ENCODE measurements at regions not wholly inside any gene's neighbourhood (a gene's known extent, or its start where the extent isn't known, plus 50 kb on each side); places are given as distances from the start of the nearest gene placed in this dataset.
"Not testable (repeated sequence)": the region's sequence is repeated elsewhere in the genome, so short reads cannot be mapped to it uniquely, and the experiment has no call there.

GRCh38 chr1:234920136-234920842, 208.3 kb downstream of the TOMM20 start:
- no peak for DNase-seq (ENCODE audit: low read depth)

DNA sequence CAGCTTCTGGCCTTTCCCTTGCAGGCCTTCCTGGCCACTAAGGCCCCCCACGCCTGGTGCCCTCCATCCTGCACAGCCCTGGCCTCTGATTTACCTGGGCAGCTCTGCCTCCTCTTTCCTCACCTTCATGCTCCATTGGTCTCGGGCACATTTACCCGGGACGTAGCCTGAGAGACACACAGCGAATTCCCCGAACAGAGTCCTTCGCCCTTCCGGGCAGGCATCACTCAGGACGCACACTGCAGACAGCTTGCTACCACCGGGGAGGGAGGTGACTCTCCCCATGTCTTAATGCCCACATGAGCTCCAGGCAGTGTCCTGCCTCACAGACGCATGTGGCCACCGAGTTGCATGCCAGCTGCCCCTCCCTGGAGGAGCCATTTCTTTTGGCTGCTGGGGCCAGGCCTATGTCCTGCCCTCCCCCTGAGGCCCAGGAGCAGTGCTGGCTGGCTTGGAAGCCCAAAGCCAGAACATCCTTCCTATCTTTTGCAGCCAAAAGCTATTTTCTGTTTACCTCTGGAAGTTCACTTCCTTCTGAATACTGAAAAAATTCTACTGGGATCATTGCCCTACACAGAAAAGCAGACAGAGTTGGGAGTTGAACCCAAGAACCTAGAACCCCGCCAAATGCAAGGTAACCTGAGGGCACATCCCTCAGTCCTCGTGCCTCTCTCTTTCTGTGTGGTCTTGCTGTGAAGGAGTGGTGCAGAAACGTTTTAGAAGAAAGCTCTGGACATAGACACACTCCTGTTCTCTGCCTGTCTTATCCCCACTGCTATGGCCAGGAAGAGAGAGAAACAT, 209.5 kb downstream of the TOMM20 start:
- DNase-seq (ENCODE audit: low read depth) = no peak

GRCh38 chr1:234918181-234918841, 210.3 kb downstream of the TOMM20 start:
- DNase-seq (ENCODE audit: low read depth) = no peak

- no peak for DNase-seq (ENCODE audit: low read depth)
Measured at GRCh38 chr1:234917495-234918180, 211.0 kb downstream of the TOMM20 start.

DNA sequence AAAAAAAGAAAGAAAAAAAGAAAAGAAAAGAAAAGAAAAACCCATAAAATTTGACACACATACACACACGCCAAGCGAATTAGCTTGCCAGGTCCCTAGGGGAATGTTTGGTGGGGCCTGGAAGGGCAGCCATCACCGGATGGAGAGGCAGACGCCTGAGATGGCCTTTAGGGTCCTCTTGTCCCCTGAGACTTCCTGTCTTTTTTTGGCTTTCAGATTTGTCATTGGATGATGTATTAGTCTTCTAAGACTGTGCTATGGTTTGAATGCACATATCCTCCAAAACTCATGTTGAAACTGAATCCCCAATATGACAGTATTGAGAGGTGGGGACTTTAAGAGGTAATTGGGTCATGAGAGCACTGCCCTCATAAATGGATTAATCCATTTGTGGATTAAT, 211.8 kb downstream of the TOMM20 start:
- DNase-seq (ENCODE audit: low read depth) = no peak

GRCh38 chr1:234915924-234916675, 212.5 kb downstream of the TOMM20 start:
- DNase-seq (ENCODE audit: low read depth) = no peak

DNA sequence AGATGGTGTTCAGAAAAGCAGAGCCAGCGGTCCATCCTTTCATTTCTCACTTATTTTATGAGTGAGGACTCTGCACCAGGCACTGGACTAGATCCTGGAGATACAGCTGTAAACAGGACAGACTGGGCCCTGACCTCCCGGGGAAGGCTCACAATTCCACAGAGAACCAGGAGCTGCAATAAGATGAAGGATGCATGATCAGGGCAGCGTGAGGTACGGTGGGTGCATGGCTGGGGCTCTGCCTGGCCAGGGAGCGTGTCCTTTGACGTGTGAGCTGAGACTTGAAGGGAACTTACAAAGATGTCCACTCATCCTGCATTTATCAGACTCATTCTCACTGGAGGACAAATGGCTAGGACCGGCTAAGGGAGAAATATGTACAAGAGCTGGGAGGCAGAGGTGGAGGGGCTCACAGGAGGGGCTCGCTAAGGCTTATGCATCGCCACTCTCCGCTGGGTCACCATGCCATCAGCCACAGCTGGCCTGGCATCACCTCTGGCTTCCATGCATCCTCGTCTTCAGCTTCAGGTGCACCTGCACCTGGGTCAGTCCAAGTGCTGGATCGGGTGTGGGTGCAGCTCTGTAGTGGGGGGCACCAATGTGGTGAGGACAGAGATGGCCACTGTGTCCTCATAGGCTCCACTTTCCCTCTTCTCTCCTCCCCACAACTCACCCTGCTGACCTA, 213.9 kb downstream of the TOMM20 start:
- no peak for DNase-seq (ENCODE audit: low read depth)

- no peak for DNase-seq (ENCODE audit: low read depth)
Measured at GRCh38 chr1:234913771-234914170, 214.9 kb downstream of the TOMM20 start.

DNA sequence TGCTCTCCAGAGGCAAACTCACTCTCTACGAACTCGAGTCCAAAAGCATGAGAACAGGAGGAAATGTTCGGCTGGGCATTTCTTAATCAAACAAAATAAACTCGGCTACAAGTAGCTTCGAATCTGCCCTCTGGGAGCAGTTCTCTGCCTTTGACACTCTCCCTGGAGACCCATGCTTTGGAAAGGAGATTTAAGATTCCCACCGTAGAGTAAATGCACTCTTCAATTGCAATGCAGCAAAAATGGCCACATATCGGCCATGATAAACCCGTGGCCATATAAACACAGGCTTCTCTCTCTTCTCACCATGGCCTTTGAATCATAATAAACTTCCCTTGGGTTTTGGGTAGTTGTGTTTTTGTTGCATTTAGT, 215.4 kb downstream of the TOMM20 start:
- no peak for DNase-seq (ENCODE audit: low read depth)

GRCh38 chr1:234912548-234913277, 215.9 kb downstream of the TOMM20 start:
- DNase-seq (ENCODE audit: low read depth) = peak; percentile 26

DNA sequence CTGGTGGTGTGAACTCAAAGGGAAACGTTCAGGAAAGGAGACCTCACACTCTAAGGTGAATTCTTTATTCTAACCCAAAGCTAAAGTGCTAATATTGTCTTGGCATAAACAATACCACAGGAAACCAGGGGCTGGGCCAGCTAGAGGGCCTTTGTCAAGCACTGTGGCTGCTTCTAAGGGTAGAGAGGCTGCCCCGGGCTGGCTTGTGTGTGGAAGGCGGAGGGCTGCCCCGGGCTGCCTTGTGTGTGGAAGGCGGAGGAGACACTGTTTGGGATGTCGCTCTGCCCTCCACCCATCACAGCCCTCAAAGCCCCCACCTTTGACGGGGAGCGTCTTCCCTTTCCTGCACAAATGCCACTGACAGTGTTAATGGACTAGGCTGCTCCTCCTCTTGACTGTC, 216.8 kb downstream of the TOMM20 start:
- no peak for DNase-seq (ENCODE audit: low read depth)

DNA sequence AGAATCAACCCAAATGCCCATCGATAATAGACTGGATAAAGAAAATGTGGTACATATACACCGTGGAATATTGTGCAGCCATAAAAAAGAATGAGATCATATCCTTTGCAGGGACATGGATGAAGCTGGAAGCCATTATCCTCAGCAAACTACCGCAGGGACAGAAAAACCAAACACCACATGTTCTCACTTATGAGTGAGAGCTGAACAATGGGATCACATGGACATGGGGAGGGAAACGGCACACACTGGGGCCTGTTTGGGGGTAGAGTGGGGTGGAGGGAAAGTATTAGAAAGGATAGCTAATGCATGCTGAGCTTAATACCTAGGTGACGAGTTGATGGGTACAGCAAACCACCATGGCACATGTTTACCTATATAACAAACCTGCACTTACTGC, 217.5 kb downstream of the TOMM20 start:
- DNase-seq (ENCODE audit: low read depth) = not testable (repeated sequence)

- no peak for DNase-seq (ENCODE audit: low read depth)
Measured at GRCh38 chr1:234909851-234910250, 218.8 kb downstream of the TOMM20 start.

GRCh38 chr1:234909307-234909810, 219.3 kb downstream of the TOMM20 start:
- no peak for DNase-seq (ENCODE audit: low read depth)

- DNase-seq (ENCODE audit: low read depth) = no peak
Measured at GRCh38 chr1:234908571-234908970, 220.1 kb downstream of the TOMM20 start.

DNA sequence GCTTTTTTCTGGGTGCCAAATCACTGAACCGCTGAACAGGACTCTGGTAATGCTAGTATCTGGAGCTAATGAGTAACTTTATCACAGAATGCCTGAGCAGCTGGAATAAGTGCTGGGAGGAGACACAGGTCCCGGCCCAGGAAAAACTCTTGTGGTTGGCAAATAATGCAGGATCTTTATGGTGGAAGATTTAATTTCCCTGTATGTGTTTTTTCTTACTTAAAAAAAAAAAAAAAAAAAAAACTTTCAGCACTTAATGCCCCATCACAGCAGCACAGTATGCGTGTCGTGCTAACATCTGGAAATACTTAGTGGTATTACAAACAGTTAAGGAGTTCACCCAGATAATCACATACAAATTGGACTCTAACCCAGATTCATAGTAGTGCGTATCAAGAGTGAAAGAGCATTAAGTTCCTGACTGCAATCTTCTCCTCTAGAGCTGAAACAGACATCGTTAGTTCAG, 220.7 kb downstream of the TOMM20 start:
- peak; percentile 64 for DNase-seq (ENCODE audit: low read depth)

DNA sequence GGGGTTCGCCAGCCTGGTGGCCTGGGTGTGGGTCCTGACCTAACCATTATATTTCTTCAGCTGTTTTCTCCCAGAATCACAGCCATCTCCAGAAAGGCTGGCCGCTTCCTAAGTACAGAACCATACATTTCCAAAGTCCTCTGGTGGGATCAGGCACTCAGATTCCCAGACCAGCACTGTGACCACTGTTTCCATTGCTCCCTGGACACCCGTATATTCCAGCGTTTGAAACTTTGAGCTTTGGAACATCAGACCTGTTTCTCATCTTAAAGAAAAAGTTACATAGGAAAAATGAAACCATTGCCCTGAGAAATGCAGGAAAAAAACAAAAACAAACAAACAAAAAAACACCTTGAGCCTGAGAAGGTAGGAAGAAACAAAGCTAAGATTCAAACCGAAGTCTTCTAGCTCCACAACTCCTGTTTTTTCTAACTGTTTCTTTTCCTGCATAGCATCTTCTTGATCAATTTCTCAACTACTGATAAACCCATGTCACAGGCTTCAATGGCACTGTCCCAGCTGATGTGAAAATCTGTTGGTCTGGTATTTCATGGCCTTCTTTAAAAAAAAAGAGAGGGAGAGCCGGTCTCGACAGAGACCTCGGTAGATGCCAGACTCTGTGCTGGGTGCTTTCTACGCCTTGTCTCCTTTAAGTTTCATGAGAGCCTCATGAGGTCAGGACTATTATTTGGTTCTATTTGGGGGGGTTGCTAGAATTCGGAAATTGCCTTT, 221.3 kb downstream of the TOMM20 start:
- no peak for DNase-seq (ENCODE audit: low read depth)

DNA sequence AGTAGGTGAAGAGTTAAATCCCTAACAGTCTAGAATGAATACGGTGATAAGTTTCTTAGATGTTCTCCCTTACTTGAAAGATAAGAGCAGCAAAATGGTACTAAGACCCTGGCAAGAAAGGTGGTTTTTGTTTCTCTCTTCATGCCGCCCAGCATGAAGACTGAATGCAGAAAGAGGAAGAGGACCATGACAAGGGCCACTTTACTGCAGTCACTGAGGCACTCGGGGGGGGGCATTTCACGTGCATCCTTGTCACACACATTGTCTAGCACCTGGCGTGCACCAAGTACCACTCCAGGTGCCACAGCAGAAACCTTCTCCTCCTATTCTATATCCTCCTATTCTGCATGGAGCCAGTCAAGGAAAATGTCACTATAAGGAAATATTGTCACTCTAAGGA, 222.0 kb downstream of the TOMM20 start:
- no peak for DNase-seq (ENCODE audit: low read depth)

Measured in Daoy (cell line).